Brain pericyte (primary cell): ENCODE measurements at regions not wholly inside any gene's neighbourhood (a gene's known extent, or its start where the extent isn't known, plus 50 kb on each side); places are given as distances from the start of the nearest gene placed in this dataset.
"Not testable (repeated sequence)": the region's sequence is repeated elsewhere in the genome, so short reads cannot be mapped to it uniquely, and the experiment has no call there.

Experiments
- DNase-seq: peaks from one replicate; pipeline ENCODE4 v3.0.0-alpha.2; 2012; ENCODE audit warnings: low read depth, low spot score

DNA sequence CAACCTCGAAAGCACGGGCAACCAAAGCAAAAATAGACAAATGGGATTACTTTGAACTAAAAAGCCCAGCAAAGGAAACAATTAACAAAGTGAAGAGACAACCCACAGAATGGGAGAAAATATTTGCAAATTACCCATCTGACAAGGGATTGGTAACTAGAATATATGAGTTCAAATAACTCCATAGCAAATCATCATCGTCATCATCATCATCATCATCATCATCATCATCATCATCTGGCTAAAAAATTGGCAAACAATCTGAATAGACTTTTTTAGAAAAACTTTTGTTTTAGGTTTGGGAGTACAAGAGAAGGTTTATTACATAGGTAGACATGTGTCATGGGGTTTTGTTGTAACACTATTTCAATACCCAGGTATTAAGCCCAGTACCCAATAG lies 1239.3 kb upstream of the FAM98A start:
- DNase-seq = no peak

DNA sequence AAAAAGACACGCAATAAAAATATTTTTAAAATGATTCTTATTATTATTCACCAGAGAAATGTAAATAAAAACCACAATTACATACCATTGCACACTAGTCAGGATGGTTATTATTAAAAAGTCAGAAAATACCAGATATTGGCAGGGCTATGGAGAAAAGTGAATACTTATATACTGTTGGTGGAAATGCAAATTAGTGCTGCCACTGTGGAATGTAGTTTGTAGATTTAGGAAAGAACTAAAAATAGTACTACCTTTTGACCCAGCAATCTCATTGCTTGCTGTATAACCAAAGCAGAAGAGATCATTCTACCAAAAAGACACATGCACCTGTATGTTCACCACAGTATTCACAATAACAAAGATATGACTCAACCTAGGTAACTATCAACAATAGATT lies 1237.3 kb upstream of the FAM98A start:
- no peak for DNase-seq

- DNase-seq = no peak
Observed at GRCh38 chr2:34831096-34831495, 1232.0 kb upstream of the FAM98A start.

GRCh38 chr2:34828481-34828880 lies 1229.4 kb upstream of the FAM98A start:
- DNase-seq = no peak

- no peak for DNase-seq
Observed at GRCh38 chr2:34827398-34827797, 1228.3 kb upstream of the FAM98A start.

DNA sequence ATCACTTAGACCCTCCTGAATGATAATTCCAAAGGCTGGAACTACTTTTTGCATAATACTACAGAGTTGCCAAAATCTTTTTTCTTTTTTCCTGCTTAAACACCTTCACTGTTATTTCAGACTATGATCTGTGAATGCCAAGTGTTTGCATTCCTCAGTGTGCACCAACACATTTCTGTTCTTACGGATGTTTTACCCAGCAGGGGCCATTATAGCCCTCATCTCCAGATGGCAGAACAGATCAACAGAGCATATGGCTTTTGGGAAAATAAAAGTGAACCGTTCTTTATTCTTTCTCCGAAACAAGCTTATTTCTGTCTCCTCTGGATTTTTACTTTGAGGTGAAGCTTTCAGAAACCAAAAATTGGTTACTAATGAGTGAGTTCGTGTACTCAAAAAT lies 1226.6 kb upstream of the FAM98A start:
- no peak for DNase-seq

- no peak for DNase-seq
Observed at GRCh38 chr2:34822616-34823015, 1223.5 kb upstream of the FAM98A start.

DNA sequence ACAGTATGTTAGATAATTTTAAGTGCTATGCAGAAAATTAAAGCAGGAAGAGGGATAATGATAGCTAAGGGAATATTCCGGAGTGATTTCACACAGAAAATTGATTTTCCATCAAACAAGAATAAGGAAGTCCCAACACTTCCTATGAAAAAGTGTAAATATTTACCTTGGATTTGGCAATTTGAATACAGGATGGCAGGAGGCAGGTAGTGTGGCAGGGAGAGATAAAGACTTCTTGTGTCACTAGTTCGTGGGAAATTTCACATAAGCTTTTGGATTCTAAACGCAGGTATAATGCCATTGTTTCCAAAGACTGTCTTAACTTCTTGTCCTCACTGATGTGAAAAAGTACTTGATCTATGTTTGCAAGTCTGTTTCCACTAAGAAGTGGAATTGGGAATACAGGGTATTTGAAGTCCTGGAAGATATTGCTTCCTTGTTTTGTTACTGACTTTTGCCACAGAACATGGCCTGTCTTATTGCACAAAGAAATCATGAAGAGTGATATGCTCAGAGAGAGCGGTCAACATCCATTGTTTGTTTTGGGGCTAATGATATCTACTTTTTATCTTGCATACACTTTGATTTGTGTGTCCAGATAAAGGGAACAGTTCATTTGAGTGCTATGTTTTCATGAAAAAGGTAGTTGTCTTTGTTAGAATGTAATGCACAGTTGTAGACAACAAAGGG lies 1216.1 kb upstream of the FAM98A start:
- no peak for DNase-seq

- DNase-seq = no peak
Observed at GRCh38 chr2:34810456-34810855, 1211.4 kb upstream of the FAM98A start.

DNA sequence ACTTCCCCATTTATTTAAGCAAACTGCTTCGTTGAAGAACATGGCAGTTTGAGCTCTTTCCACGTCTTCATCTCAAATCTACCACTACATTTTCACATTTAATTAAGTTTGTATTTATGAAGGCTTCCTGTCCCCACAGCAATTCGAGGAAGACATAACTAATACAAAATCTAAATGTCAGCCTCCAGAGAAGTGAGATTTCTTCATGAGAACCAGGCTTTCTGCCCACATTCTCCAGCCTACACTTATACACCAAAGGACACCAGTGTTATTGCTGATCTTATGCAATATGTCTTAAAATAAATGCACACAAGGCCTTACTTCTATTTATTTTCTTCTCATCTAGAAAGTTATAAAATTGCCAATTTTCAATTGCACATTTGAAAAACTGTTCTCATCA lies 1209.3 kb upstream of the FAM98A start:
- DNase-seq = no peak

DNA sequence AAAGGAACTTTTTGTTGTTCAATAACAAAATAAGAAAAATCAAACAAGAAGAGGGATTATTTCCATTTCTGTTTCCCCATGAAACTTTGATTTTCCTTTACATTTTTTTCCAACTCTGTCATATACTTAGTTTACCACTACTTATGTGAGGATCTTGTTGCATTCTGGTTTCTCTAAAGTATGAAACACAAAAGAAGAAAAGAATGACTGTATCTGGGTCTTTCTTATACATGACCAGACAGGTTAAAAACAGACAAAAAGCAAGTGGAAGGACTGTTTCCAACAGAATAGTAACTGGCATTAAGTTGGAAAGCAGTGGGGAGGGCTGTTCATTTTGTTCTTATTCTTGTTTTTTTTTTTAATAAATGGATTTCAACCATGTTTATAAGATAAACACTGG lies 1207.8 kb upstream of the FAM98A start:
- no peak for DNase-seq

GRCh38 chr2:34806396-34806795 lies 1207.3 kb upstream of the FAM98A start:
- no peak for DNase-seq

DNA sequence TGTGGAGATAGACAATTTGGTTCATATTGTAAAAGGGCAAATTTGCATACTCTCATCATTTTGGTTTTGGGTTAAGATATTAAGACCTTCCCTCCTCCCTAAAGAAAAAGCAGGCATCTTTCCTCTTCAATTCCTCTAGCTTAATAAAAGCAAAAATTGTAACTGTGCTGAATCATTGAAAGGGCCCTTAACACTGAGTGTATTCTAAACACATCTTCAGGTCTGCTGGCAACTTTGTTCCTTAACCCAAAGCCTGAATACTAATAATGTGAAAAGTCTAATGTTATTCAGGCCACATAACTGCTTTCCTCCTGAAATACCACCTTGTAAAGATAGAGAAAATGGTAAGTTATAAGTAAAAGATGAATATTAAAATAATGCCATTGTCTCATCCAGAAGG lies 1200.5 kb upstream of the FAM98A start:
- no peak for DNase-seq

- DNase-seq = not testable (repeated sequence)
Observed at GRCh38 chr2:34795586-34795985, 1196.5 kb upstream of the FAM98A start.

DNA sequence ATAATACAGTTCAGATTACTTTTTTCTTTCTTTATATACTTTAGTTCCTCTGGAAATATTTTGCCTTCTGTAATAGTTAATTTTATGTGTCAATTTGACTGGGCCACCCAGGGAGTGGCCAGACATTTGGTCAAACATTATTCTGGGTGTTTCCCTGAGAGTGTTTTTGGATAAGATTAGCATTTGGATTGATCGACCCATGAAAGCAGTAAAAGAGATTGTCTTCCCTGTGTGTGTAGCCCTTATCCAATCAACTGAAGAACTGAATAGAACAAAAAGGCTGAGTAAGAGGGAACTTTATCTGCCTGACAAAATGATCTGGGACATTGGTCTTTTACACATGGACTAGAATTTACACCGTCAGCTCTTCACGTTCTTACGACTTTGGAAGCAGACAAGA lies 1190.1 kb upstream of the FAM98A start:
- DNase-seq = no peak

DNA sequence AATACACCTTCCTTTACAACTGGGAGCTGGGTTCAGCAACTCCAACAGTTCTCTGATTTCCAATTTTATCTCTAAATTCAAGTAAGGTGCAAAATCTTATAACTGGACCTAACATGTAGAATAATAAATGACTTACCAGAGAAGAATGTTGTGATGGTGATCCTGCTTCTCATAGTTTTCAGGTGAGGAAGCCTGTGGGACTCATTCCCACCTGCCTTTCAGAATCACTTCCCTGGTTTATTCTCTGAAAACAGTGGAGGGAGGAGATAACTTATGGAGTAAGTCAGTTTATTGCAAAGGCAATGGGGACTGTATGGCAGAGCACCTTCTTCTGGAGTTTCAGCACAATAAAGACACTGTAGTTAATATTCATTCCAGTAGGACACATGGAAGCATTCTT lies 1188.2 kb upstream of the FAM98A start:
- DNase-seq = no peak

- no peak for DNase-seq
Observed at GRCh38 chr2:34785206-34785785, 1186.2 kb upstream of the FAM98A start.

GRCh38 chr2:34784701-34785100 lies 1185.6 kb upstream of the FAM98A start:
- DNase-seq = no peak

- not testable (repeated sequence) for DNase-seq
Observed at GRCh38 chr2:34750742-34751141, 1151.6 kb upstream of the FAM98A start.

DNA sequence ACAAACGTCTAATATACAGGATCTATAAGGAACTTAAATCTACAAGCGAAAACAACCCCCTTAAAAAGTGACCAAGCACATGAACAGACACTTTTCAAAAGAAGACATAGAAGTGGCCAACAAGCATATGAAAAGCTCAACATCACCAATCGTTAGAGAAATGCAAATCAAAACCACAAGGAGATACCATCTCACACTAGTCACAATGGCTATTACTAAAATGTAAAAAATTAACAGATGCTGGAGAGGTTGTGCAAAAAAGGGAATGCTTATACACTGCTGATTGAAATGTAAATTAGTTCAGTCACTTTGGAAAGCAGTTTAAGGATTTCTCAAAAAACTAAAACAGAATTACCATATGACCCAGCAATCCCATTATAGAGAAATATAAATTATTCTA lies 1148.5 kb upstream of the FAM98A start:
- DNase-seq = no peak

- no peak for DNase-seq
Observed at GRCh38 chr2:34738691-34739090, 1139.6 kb upstream of the FAM98A start.

DNA sequence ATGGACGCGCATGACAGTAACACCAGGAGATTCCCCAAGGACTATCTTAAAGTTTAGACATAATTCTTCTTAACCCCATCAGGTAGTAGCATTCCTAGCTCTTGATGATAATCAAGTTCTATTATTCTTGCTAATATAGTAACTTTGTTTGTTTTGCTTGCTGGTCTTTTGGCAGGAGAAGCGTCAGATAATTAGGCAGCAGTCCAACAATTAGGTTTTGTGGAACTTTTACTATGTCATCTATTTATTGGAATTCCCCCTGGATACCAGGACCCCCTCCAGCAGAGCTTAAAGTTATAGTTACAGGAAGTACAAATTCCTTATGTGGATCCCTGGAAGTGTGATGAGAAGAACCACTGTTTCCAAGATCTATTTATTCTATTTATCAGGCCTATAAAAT lies 1138.0 kb upstream of the FAM98A start:
- DNase-seq = no peak

DNA sequence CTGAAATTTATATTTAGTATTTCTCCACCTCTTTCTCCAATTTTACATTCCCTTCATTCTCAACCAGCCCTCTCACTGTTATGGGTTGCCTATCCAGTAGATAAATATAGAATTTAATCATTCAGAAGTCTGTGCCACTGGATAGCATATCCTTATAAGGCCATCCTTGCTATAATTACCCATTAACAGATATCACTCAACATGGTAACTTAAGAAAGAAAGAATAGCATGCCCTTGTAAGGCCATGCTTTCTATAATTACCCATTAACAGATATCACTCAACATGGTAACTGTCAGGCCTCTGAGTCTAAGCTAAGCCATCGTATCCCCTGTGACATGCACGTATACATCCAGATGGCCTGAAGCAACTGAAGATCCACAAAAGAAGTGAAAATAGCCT lies 1137.4 kb upstream of the FAM98A start:
- no peak for DNase-seq

GRCh38 chr2:34734662-34735061 lies 1135.6 kb upstream of the FAM98A start:
- no peak for DNase-seq
